ENCODE measurements at regions not wholly inside any gene's neighbourhood (a gene's known extent, or its start where the extent isn't known, plus 50 kb on each side); places are given as distances from the start of the nearest gene placed in this dataset.

GRCh38 chr1:55473661-55474060, 258.5 kb upstream of the USP24 start:
- no peak for TF ChIP-seq ZNF274 (IDR thresholded peaks at IDR 0.05; ENCODE audit: low read depth, low read length)
- H3K4me3 ChIP-seq (ENCODE audit: low read length): no peak overlapping the region

- TF ChIP-seq ZNF274 (IDR thresholded peaks at IDR 0.05; ENCODE audit: low read depth, low read length): no peak
- no peak overlapping the region for H3K4me3 ChIP-seq (ENCODE audit: low read length)
Observed at GRCh38 chr1:55472784-55473183, 257.6 kb upstream of the USP24 start.

- no peak overlapping the region for H3K4me3 ChIP-seq (ENCODE audit: low read length)
- TF ChIP-seq ZNF274 (IDR thresholded peaks at IDR 0.05; ENCODE audit: low read depth, low read length): no peak
Observed at GRCh38 chr1:55472115-55472514, 257.0 kb upstream of the USP24 start.

GRCh38 chr1:55468142-55468795, 253.1 kb upstream of the USP24 start:
- TF ChIP-seq ZNF274 (IDR thresholded peaks at IDR 0.05; ENCODE audit: low read depth, low read length): no peak
- no peak overlapping the region for H3K4me3 ChIP-seq (ENCODE audit: low read length)

GRCh38 chr1:55466921-55467320, 251.8 kb upstream of the USP24 start:
- no peak for TF ChIP-seq ZNF274 (IDR thresholded peaks at IDR 0.05; ENCODE audit: low read depth, low read length)
- no peak overlapping the region for H3K4me3 ChIP-seq (ENCODE audit: low read length)

- no peak for TF ChIP-seq ZNF274 (IDR thresholded peaks at IDR 0.05; ENCODE audit: low read depth, low read length)
- H3K4me3 ChIP-seq (ENCODE audit: low read length): no peak overlapping the region
Observed at GRCh38 chr1:55466373-55466772, 251.2 kb upstream of the USP24 start.

GRCh38 chr1:55464550-55464949, 249.4 kb upstream of the USP24 start:
- TF ChIP-seq ZNF274 (IDR thresholded peaks at IDR 0.05; ENCODE audit: low read depth, low read length): no peak
- no peak overlapping the region for H3K4me3 ChIP-seq (ENCODE audit: low read length)

GRCh38 chr1:55463814-55464475, 248.8 kb upstream of the USP24 start:
- no peak overlapping the region for H3K4me3 ChIP-seq (ENCODE audit: low read length)
- TF ChIP-seq ZNF274 (IDR thresholded peaks at IDR 0.05; ENCODE audit: low read depth, low read length): no peak

- TF ChIP-seq ZNF274 (IDR thresholded peaks at IDR 0.05; ENCODE audit: low read depth, low read length): no peak
- H3K4me3 ChIP-seq (ENCODE audit: low read length): no peak overlapping the region
Observed at GRCh38 chr1:55457874-55458273, 242.7 kb upstream of the USP24 start.

GRCh38 chr1:55456971-55457370, 241.8 kb upstream of the USP24 start:
- no peak overlapping the region for H3K4me3 ChIP-seq (ENCODE audit: low read length)
- TF ChIP-seq ZNF274 (IDR thresholded peaks at IDR 0.05; ENCODE audit: low read depth, low read length): no peak

- no peak for TF ChIP-seq ZNF274 (IDR thresholded peaks at IDR 0.05; ENCODE audit: low read depth, low read length)
Observed at GRCh38 chr1:55448261-55448660, 233.1 kb upstream of the USP24 start.

GRCh38 chr1:55447488-55447887, 232.3 kb upstream of the USP24 start:
- no peak overlapping the region for H3K4me3 ChIP-seq (ENCODE audit: low read length)
- no peak for TF ChIP-seq ZNF274 (IDR thresholded peaks at IDR 0.05; ENCODE audit: low read depth, low read length)

More at GRCh38 chr1:55448261-55448660, 233.1 kb upstream of the USP24 start:
- H3K4me3 ChIP-seq (ENCODE audit: low read length): no peak overlapping the region

- H3K4me3 ChIP-seq (ENCODE audit: low read length): no peak overlapping the region
- no peak for TF ChIP-seq ZNF274 (IDR thresholded peaks at IDR 0.05; ENCODE audit: low read depth, low read length)
Observed at GRCh38 chr1:55446351-55446750, 231.2 kb upstream of the USP24 start.

GRCh38 chr1:55445416-55445815, 230.3 kb upstream of the USP24 start:
- no peak for TF ChIP-seq ZNF274 (IDR thresholded peaks at IDR 0.05; ENCODE audit: low read depth, low read length)
- H3K4me3 ChIP-seq (ENCODE audit: low read length): no peak overlapping the region

- no peak overlapping the region for H3K4me3 ChIP-seq (ENCODE audit: low read length)
- no peak for TF ChIP-seq ZNF274 (IDR thresholded peaks at IDR 0.05; ENCODE audit: low read depth, low read length)
Observed at GRCh38 chr1:55444667-55445066, 229.5 kb upstream of the USP24 start.

Measured in GM08714 (cell line).